ENCODE measurements at regions not wholly inside any gene's neighbourhood (a gene's known extent, or its start where the extent isn't known, plus 50 kb on each side); places are given as distances from the start of the nearest gene placed in this dataset.

GRCh38 chr10:30121401-30121800 is 62.0 kb upstream of the JCAD start:
- H3K9me3 ChIP-seq (ENCODE audit: control insufficient read depth, low read depth, low read length), result no peaks in the 10 kb centered on the region
- H3K23ac ChIP-seq (ENCODE audit: insufficient read length, low read depth, low read length), result no peak overlapping the region
- Mint-ChIP-seq H3K4me1 (peaks cover 3 to 7% of the 10 kb centered on the region in 2 experiments; a peak in 3 of 4 replicates), H3K4me3 (no peak overlapping the region), H3K9me3 (no peaks in the 10 kb centered on the region), H3K27me3 (ENCODE audit: low read depth) (no peaks in the 10 kb centered on the region), H3K27ac (no peak overlapping the region), H3K36me3 (ENCODE audit: insufficient read depth in 1 of 3, low read depth in 3 of 3) (no peaks in the 10 kb centered on the region)
- H2BK5ac ChIP-seq (ENCODE audit: insufficient read length, low read length), result no peak overlapping the region
- no peak overlapping the region for H3K56ac ChIP-seq (ENCODE audit: insufficient read length, low read depth, low read length)
- no peak overlapping the region for H4K91ac ChIP-seq (ENCODE audit: insufficient read length, low read depth, low read length)
- DNase-seq, result no peak
- TF ChIP-seq, protein P1, sequence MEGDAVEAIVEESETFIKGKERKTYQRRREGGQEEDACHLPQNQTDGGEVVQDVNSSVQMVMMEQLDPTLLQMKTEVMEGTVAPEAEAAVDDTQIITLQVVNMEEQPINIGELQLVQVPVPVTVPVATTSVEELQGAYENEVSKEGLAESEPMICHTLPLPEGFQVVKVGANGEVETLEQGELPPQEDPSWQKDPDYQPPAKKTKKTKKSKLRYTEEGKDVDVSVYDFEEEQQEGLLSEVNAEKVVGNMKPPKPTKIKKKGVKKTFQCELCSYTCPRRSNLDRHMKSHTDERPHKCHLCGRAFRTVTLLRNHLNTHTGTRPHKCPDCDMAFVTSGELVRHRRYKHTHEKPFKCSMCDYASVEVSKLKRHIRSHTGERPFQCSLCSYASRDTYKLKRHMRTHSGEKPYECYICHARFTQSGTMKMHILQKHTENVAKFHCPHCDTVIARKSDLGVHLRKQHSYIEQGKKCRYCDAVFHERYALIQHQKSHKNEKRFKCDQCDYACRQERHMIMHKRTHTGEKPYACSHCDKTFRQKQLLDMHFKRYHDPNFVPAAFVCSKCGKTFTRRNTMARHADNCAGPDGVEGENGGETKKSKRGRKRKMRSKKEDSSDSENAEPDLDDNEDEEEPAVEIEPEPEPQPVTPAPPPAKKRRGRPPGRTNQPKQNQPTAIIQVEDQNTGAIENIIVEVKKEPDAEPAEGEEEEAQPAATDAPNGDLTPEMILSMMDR (conservative IDR thresholded peaks at IDR 0.05), result no peak
- no peak overlapping the region for H3K9ac ChIP-seq (ENCODE audit: extremely low read depth, insufficient read length, low read length)
- H3K4me1 ChIP-seq (ENCODE audit: insufficient read depth, low read length), result no peaks in the 10 kb centered on the region
- H2AK5ac ChIP-seq (ENCODE audit: insufficient read length, low read length), result no peak overlapping the region
- H3K4me2 ChIP-seq (ENCODE audit: insufficient read depth, insufficient read length, low read length), result no peak overlapping the region
- no peak overlapping the region for H2AFZ ChIP-seq (ENCODE audit: low read length)
- no peaks in the 10 kb centered on the region for H3K79me2 ChIP-seq (ENCODE audit: insufficient read depth, low read length)
- H3K4ac ChIP-seq (ENCODE audit: low read depth, low read length), result no peak overlapping the region
- H4K5ac ChIP-seq (ENCODE audit: insufficient read length, low read depth, low read length), result no peak overlapping the region
- H3K18ac ChIP-seq (ENCODE audit: insufficient read length, low read depth, low read length), result no peak overlapping the region
- no peak overlapping the region for H3K27ac ChIP-seq (ENCODE audit: insufficient read length, low read depth, low read length)
- H3K23me2 ChIP-seq (ENCODE audit: insufficient read length, low read depth, low read length, poor library complexity, severe bottlenecking), result no peaks in the 10 kb centered on the region
- WGBS (ENCODE audit: extremely low coverage, insufficient read length, low lambda C conversion rate), result no CpG with 5 or more reads among the region's 2 CpGs
- H2BK12ac ChIP-seq (ENCODE audit: insufficient read length, low read depth, low read length), result no peak overlapping the region
- no peak overlapping the region for H2BK120ac ChIP-seq (ENCODE audit: low read depth, low read length, poor library complexity, severe bottlenecking)
- H3K14ac ChIP-seq (ENCODE audit: insufficient read depth, low read length), result no peak overlapping the region
- no peaks in the 10 kb centered on the region for H3K27me3 ChIP-seq (ENCODE audit: insufficient read depth, low read length)
- peaks cover 2% of the 10 kb centered on the region for H4K20me1 ChIP-seq (ENCODE audit: control insufficient read depth, insufficient read depth, insufficient read length)
- no peak overlapping the region for H4K8ac ChIP-seq (replicated peaks; ENCODE audit: insufficient read length, low read depth, low read length)
- H2BK15ac ChIP-seq (ENCODE audit: low read depth, low read length), result no peak overlapping the region
- no peak overlapping the region for H3T11ph ChIP-seq (ENCODE audit: low read length)
- no peak overlapping the region for H2BK20ac ChIP-seq (ENCODE audit: low read depth, low read length, poor library complexity, severe bottlenecking)
- no peaks in the 10 kb centered on the region for H3K79me1 ChIP-seq (ENCODE audit: insufficient read depth, low read depth, low read length, poor library complexity, severe bottlenecking)
